HFFc6 (cell line): ENCODE measurements at regions not wholly inside any gene's neighbourhood (a gene's known extent, or its start where the extent isn't known, plus 50 kb on each side); places are given as distances from the start of the nearest gene placed in this dataset.

Experiments
- DNase-seq: peaks from one replicate; pipeline ENCODE4 v3.0.0-alpha.2; 2018
- H3K27ac Mint-ChIP-seq: 2 replicates; pipeline ENCODE4 v1.8.0; 2020; ENCODE audit warnings: mild to moderate bottlenecking, mixed read lengths
- H3K27me3 Mint-ChIP-seq: 2 replicates; pipeline ENCODE4 v1.8.0; 2021; ENCODE audit warnings: mild to moderate bottlenecking, moderate library complexity, mixed read lengths; ENCODE audit not compliant: insufficient read depth
- H3K36me3 Mint-ChIP-seq: 2 replicates; pipeline ENCODE4 v1.8.0; 2021; ENCODE audit warnings: low read depth, mixed read lengths
- H3K4me1 Mint-ChIP-seq: 2 replicates; pipeline ENCODE4 v1.8.0; 2020; ENCODE audit warnings: low read depth, mixed read lengths
- H3K4me3 Mint-ChIP-seq: 2 replicates; pipeline ENCODE4 v1.8.0; 2020; ENCODE audit warnings: mild to moderate bottlenecking, moderate library complexity, mixed read lengths
- H3K9me3 Mint-ChIP-seq: 2 replicates; pipeline ENCODE4 v1.8.0; 2020; ENCODE audit warnings: mild to moderate bottlenecking, mixed read lengths
- CTCF ChIP-seq: fragments of 200-600 bp; sonication (generic); IDR thresholded peaks from 2 replicates; pipeline ENCODE4 v1.5.0; 2021; ENCODE audit warnings: antibody characterized with exemption, mild to moderate bottlenecking

- TF ChIP-seq CTCF, result no peak
- H3K9me3 Mint-ChIP-seq, result no peaks in the 10 kb centered on the region
- H3K4me3 Mint-ChIP-seq, result peak overlapping the region; percentile 86
- H3K36me3 Mint-ChIP-seq, result no peaks in the 10 kb centered on the region; the same call in 1 of the 2 replicates
- H3K27ac Mint-ChIP-seq, result peak overlapping the region; percentile 89
- DNase-seq, result peak; percentile 42
- no peaks in the 10 kb centered on the region for H3K27me3 Mint-ChIP-seq
- peaks cover 44% of the 10 kb centered on the region for H3K4me1 Mint-ChIP-seq
These were observed 315.6 kb downstream of the PRR16 start for GRCh38 chr5:120779674-120780073.

- no peaks in the 10 kb centered on the region for H3K9me3 Mint-ChIP-seq
- no peak for TF ChIP-seq CTCF
- H3K27ac Mint-ChIP-seq, result no peak overlapping the region
- H3K4me3 Mint-ChIP-seq, result no peak overlapping the region
- DNase-seq, result no peak
- no peaks in the 10 kb centered on the region; the same call in 1 of the 2 replicates for H3K27me3 Mint-ChIP-seq
- peaks cover 14% of the 10 kb centered on the region for H3K4me1 Mint-ChIP-seq
- no peaks in the 10 kb centered on the region for H3K36me3 Mint-ChIP-seq
These were observed 324.4 kb downstream of the PRR16 start for GRCh38 chr5:120788481-120788880.

GRCh38 chr5:120789918-120790317, 325.8 kb downstream of the PRR16 start:
- DNase-seq, result no peak
- Mint-ChIP-seq H3K27me3 (no peaks in the 10 kb centered on the region; the same call in 1 of the 2 replicates), H3K9me3 (no peaks in the 10 kb centered on the region)

GRCh38 chr5:120790339-120790738, 326.2 kb downstream of the PRR16 start:
- TF ChIP-seq CTCF, result no peak
- H3K4me1 Mint-ChIP-seq, result peaks cover 14% of the 10 kb centered on the region
- no peaks in the 10 kb centered on the region for H3K9me3 Mint-ChIP-seq
- no peaks in the 10 kb centered on the region for H3K36me3 Mint-ChIP-seq
- H3K27me3 Mint-ChIP-seq, result no peaks in the 10 kb centered on the region
- no peak for DNase-seq
- peak overlapping the region; percentile 81 for H3K4me3 Mint-ChIP-seq
- peak overlapping the region; percentile 66 for H3K27ac Mint-ChIP-seq

More at GRCh38 chr5:120789918-120790317, 325.8 kb downstream of the PRR16 start:
- H3K4me1 Mint-ChIP-seq, result peaks cover 14% of the 10 kb centered on the region
- H3K4me3 Mint-ChIP-seq, result peak overlapping the region; percentile 81
- peak overlapping the region; percentile 66 for H3K27ac Mint-ChIP-seq
- no peak for TF ChIP-seq CTCF
- no peaks in the 10 kb centered on the region for H3K36me3 Mint-ChIP-seq

- no peak overlapping the region for H3K27ac Mint-ChIP-seq
- peaks cover 14% of the 10 kb centered on the region for H3K4me1 Mint-ChIP-seq
- no peaks in the 10 kb centered on the region for H3K27me3 Mint-ChIP-seq
- DNase-seq, result no peak
- no peaks in the 10 kb centered on the region for H3K36me3 Mint-ChIP-seq
- H3K4me3 Mint-ChIP-seq, result no peak overlapping the region
- H3K9me3 Mint-ChIP-seq, result no peaks in the 10 kb centered on the region
- TF ChIP-seq CTCF, result no peak
These were observed 328.4 kb downstream of the PRR16 start for GRCh38 chr5:120792477-120792876.

GRCh38 chr5:120794121-120794520, 330.0 kb downstream of the PRR16 start:
- Mint-ChIP-seq H3K9me3 (no peaks in the 10 kb centered on the region), H3K36me3 (no peaks in the 10 kb centered on the region), H3K4me1 (peaks cover 14% of the 10 kb centered on the region), H3K4me3 (no peak overlapping the region), H3K27ac (no peak overlapping the region), H3K27me3 (no peaks in the 10 kb centered on the region)
- DNase-seq, result no peak
- TF ChIP-seq CTCF, result no peak
